H9 (cell line): ENCODE measurements at regions not wholly inside any gene's neighbourhood (a gene's known extent, or its start where the extent isn't known, plus 50 kb on each side); places are given as distances from the start of the nearest gene placed in this dataset.

Experiments
- DNase-seq: peaks from one replicate; pipeline ENCODE4 v3.0.0-alpha.2; 2017
- H2AFZ ChIP-seq: one replicate; pipeline ENCODE4 v1.6.1; 2013; ENCODE audit warnings: mild to moderate bottlenecking, low read length, control low read depth, moderate library complexity
- H2AK5ac ChIP-seq: 2 replicates; pipeline ENCODE4 v1.6.1; 2013; ENCODE audit warnings: low read length, control low read depth, mixed read lengths; ENCODE audit not compliant: insufficient read length
- H2BK120ac ChIP-seq: one replicate; pipeline ENCODE4 v1.6.1; 2013; ENCODE audit warnings: low read depth, mild to moderate bottlenecking, low read length, control low read depth, inconsistent platforms; ENCODE audit not compliant: poor library complexity, severe bottlenecking
- H2BK12ac ChIP-seq: 2 replicates; pipeline ENCODE4 v1.6.1; 2013; ENCODE audit warnings: low read length, control low read depth, mixed read lengths, low read depth; ENCODE audit not compliant: insufficient read length
- H2BK15ac ChIP-seq: 2 replicates; pipeline ENCODE4 v1.6.1; 2013; ENCODE audit warnings: low read depth, low read length, control low read depth
- H2BK20ac ChIP-seq: one replicate; pipeline ENCODE4 v1.6.1; 2013; ENCODE audit warnings: low read depth, mild to moderate bottlenecking, low read length, control low read depth, inconsistent platforms; ENCODE audit not compliant: poor library complexity, severe bottlenecking
- H2BK5ac ChIP-seq: 2 replicates; pipeline ENCODE4 v1.6.1; 2013; ENCODE audit warnings: low read length, control low read depth, mixed read lengths; ENCODE audit not compliant: insufficient read length
- H3K14ac ChIP-seq: 2 replicates; pipeline ENCODE4 v1.6.1; 2013; ENCODE audit warnings: low read length, control low read depth; ENCODE audit not compliant: insufficient read depth
- H3K18ac ChIP-seq: 2 replicates; pipeline ENCODE4 v1.6.1; 2013; ENCODE audit warnings: low read depth, mild to moderate bottlenecking, mixed read lengths, low read length, control low read depth; ENCODE audit not compliant: insufficient read length
- H3K23ac ChIP-seq: 2 replicates; pipeline ENCODE4 v1.6.1; 2013; ENCODE audit warnings: low read length, control low read depth, mixed read lengths, low read depth; ENCODE audit not compliant: insufficient read length
- H3K23me2 ChIP-seq: 2 replicates; pipeline ENCODE4 v1.6.1; 2013; ENCODE audit warnings: low read depth, mild to moderate bottlenecking, mixed read lengths, low read length, control low read depth; ENCODE audit not compliant: insufficient read length, poor library complexity, severe bottlenecking
- H3K27ac ChIP-seq: 2 replicates; pipeline ENCODE4 v1.5.1; 2013; ENCODE audit warnings: low read length, control low read depth, mixed read lengths, low read depth; ENCODE audit not compliant: insufficient read length
- H3K27me3 ChIP-seq: 2 replicates; pipeline ENCODE4 v1.6.1; 2013; ENCODE audit warnings: low read length, control low read depth, inconsistent platforms; ENCODE audit not compliant: insufficient read depth
- H3K4ac ChIP-seq: 2 replicates; pipeline ENCODE4 v1.6.1; 2013; ENCODE audit warnings: low read depth, mild to moderate bottlenecking, control low read depth, inconsistent platforms, low read length, moderate library complexity
- H3K4me1 ChIP-seq: 2 replicates; pipeline ENCODE4 v1.6.1; 2013; ENCODE audit warnings: low read length, control low read depth, inconsistent platforms; ENCODE audit not compliant: insufficient read depth
- H3K4me2 ChIP-seq: 2 replicates; pipeline ENCODE4 v1.6.1; 2013; ENCODE audit warnings: low read length, control low read depth, mixed read lengths; ENCODE audit not compliant: insufficient read length, insufficient read depth
- H3K56ac ChIP-seq: 2 replicates; pipeline ENCODE4 v1.6.1; 2013; ENCODE audit warnings: low read depth, mild to moderate bottlenecking, mixed read lengths, low read length, control low read depth; ENCODE audit not compliant: insufficient read length
- H3K79me1 ChIP-seq: 2 replicates; pipeline ENCODE4 v1.6.1; 2013; ENCODE audit warnings: low read depth, mild to moderate bottlenecking, moderate library complexity, low read length, control low read depth, inconsistent platforms; ENCODE audit not compliant: insufficient read depth, poor library complexity, severe bottlenecking
- H3K79me2 ChIP-seq: 2 replicates; pipeline ENCODE4 v1.6.1; 2013; ENCODE audit warnings: low read length, control low read depth, inconsistent platforms; ENCODE audit not compliant: insufficient read depth
- H3K9ac ChIP-seq: 2 replicates; pipeline ENCODE4 v1.6.1; 2013; ENCODE audit warnings: low read length, control low read depth, mixed read lengths; ENCODE audit not compliant: insufficient read length; ENCODE audit errors: extremely low read depth
- H3K9me3 ChIP-seq: one replicate; pipeline ENCODE4 v1.6.1; 2013; ENCODE audit warnings: low read depth, low read length, inconsistent platforms; ENCODE audit not compliant: control insufficient read depth
- H3T11ph ChIP-seq: one replicate; pipeline ENCODE4 v1.6.1; 2013; ENCODE audit warnings: mild to moderate bottlenecking, low read length, control low read depth, inconsistent platforms
- H4K20me1 ChIP-seq: one replicate; pipeline ENCODE4 v1.6.1; 2013; ENCODE audit not compliant: control insufficient read depth, insufficient read length, insufficient read depth
- H4K5ac ChIP-seq: 2 replicates; pipeline ENCODE4 v1.6.1; 2013; ENCODE audit warnings: low read depth, mild to moderate bottlenecking, mixed read lengths, low read length, control low read depth; ENCODE audit not compliant: insufficient read length
- H4K8ac ChIP-seq: replicated peaks from 2 replicates; pipeline ENCODE4 v1.6.1; 2013; ENCODE audit warnings: low read length, control low read depth, mixed read lengths, low read depth; ENCODE audit not compliant: insufficient read length
- H4K91ac ChIP-seq: 2 replicates; pipeline ENCODE4 v1.6.1; 2013; ENCODE audit warnings: low read depth, mild to moderate bottlenecking, moderate library complexity, mixed read lengths, low read length, control low read depth; ENCODE audit not compliant: insufficient read length
- H3K27ac Mint-ChIP-seq, 3 experiments: 2 replicates in 2 of 3; 3 replicates in 1 of 3; pipeline ENCODE4 v1.8.0; 2020 to 2021; ENCODE audit warnings: mixed read lengths in 3 of 3, mild to moderate bottlenecking in 1 of 3, moderate library complexity in 1 of 3
- H3K27me3 Mint-ChIP-seq: 2 replicates; pipeline ENCODE4 v1.8.0; 2021; ENCODE audit warnings: low read depth, mild to moderate bottlenecking, moderate library complexity, mixed read lengths
- H3K36me3 Mint-ChIP-seq, 3 experiments: 2 replicates in 2 of 3; 3 replicates in 1 of 3; pipeline ENCODE4 v1.8.0; 2020 to 2021; ENCODE audit warnings: low read depth in 3 of 3, mixed read lengths in 3 of 3; ENCODE audit not compliant: insufficient read depth in 1 of 3
- H3K4me1 Mint-ChIP-seq, 2 experiments: 2 replicates each; pipeline ENCODE4 v1.8.0; 2020; ENCODE audit warnings: mixed read lengths in 2 of 2
- H3K4me3 Mint-ChIP-seq, 2 experiments: 2 replicates in 1 of 2; 3 replicates in 1 of 2; pipeline ENCODE4 v1.8.0; 2020 to 2021; ENCODE audit warnings: mild to moderate bottlenecking in 2 of 2, mixed read lengths in 2 of 2, moderate library complexity in 1 of 2
- H3K9me3 Mint-ChIP-seq, 2 experiments: 2 replicates in 1 of 2; 3 replicates in 1 of 2; pipeline ENCODE4 v1.8.0; 2020; ENCODE audit warnings: mild to moderate bottlenecking in 2 of 2, mixed read lengths in 2 of 2, moderate library complexity in 1 of 2
- WGBS: extraction: QIAGEN DNeasy Blood & Tissue Kit; methylation state at CpG from one replicate; pipeline ENCODE4 v1.1.7; 2013; ENCODE audit warnings: missing lambda C conversion rate, low lambda C conversion rate, mixed read lengths; ENCODE audit not compliant: insufficient read length; ENCODE audit errors: extremely low coverage; 5-methylcytosine and 5-hydroxymethylcytosine counted together
- TF ChIP-seq, protein P1 (sequence below): fragments of 200-600 bp; sonication (generic); conservative IDR thresholded peaks from 3 replicates; pipeline ENCODE4 v1.8.0; 2021; ENCODE audit warnings: antibody characterized with exemption, mild to moderate bottlenecking

DNA sequence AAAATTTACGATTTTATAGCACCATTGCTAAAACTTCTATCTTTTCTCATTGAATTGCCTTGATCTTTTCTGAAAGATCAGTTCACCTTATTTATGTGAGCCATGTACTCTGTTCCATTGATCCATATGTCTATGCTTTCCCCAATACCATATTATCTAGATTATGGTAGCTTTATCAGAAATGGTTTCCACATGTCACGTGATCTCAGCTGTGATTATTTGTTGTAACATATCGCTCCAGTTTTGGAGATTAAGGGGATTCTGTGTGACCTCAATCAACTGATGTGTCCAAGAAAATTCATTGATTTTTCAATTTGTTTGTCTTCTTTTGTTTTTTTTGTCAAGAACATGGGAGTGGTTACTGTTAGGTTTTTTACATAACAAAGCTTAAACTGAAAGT is 1114.5 kb upstream of the ATXN8OS start:
- Histone ChIP-seq H2BK12ac (no peak overlapping the region), H3K9me3 (no peaks in the 10 kb centered on the region), H3K79me1 (no peaks in the 10 kb centered on the region), H3K23ac (no peak overlapping the region), H3K9ac (no peak overlapping the region), H3K4me1 (no peaks in the 10 kb centered on the region; the same call in 1 of the 2 replicates), H4K91ac (no peak overlapping the region), H3K23me2 (no peaks in the 10 kb centered on the region), H2BK20ac (no peak overlapping the region), H3K27ac (no peak overlapping the region), H2BK15ac (no peak overlapping the region), H3K18ac (no peak overlapping the region), H3K4ac (no peak overlapping the region), H4K8ac (no peak overlapping the region), H3K27me3 (no peaks in the 10 kb centered on the region), H4K5ac (no peak overlapping the region), H2BK5ac (no peak overlapping the region), H4K20me1 (no peaks in the 10 kb centered on the region), H2AK5ac (no peak overlapping the region), H3K14ac (no peak overlapping the region), H2AFZ (no peak overlapping the region), H3K4me2 (no peak overlapping the region), H3K56ac (no peak overlapping the region), H2BK120ac (no peak overlapping the region), H3T11ph (no peak overlapping the region), H3K79me2 (no peaks in the 10 kb centered on the region)
- H3K4me1 Mint-ChIP-seq = peaks cover 29 to 31% of the 10 kb centered on the region in 2 experiments
- H3K9me3 Mint-ChIP-seq = no peaks in the 10 kb centered on the region
- TF ChIP-seq, protein P1, sequence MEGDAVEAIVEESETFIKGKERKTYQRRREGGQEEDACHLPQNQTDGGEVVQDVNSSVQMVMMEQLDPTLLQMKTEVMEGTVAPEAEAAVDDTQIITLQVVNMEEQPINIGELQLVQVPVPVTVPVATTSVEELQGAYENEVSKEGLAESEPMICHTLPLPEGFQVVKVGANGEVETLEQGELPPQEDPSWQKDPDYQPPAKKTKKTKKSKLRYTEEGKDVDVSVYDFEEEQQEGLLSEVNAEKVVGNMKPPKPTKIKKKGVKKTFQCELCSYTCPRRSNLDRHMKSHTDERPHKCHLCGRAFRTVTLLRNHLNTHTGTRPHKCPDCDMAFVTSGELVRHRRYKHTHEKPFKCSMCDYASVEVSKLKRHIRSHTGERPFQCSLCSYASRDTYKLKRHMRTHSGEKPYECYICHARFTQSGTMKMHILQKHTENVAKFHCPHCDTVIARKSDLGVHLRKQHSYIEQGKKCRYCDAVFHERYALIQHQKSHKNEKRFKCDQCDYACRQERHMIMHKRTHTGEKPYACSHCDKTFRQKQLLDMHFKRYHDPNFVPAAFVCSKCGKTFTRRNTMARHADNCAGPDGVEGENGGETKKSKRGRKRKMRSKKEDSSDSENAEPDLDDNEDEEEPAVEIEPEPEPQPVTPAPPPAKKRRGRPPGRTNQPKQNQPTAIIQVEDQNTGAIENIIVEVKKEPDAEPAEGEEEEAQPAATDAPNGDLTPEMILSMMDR = no peak
- H3K27ac Mint-ChIP-seq = no peak overlapping the region
- no peaks in the 10 kb centered on the region for H3K36me3 Mint-ChIP-seq
- DNase-seq = no peak
- no peak overlapping the region for H3K4me3 Mint-ChIP-seq
- no CpG with 5 or more reads among the region's 3 CpGs for WGBS
- no peaks in the 10 kb centered on the region for H3K27me3 Mint-ChIP-seq
